ENCODE measurements at regions not wholly inside any gene's neighbourhood (a gene's known extent, or its start where the extent isn't known, plus 50 kb on each side); places are given as distances from the start of the nearest gene placed in this dataset.
"Not testable (repeated sequence)": the region's sequence is repeated elsewhere in the genome, so short reads cannot be mapped to it uniquely, and the experiment has no call there.

- DNase-seq, result not testable (repeated sequence)
These were observed 152.9 kb downstream of the TMEM121 start for GRCh38 chr14:105678996-105679958.

GRCh38 chr14:105679959-105680735 lies 153.8 kb downstream of the TMEM121 start:
- DNase-seq, result not testable (repeated sequence)

GRCh38 chr14:105680736-105681098 lies 154.3 kb downstream of the TMEM121 start:
- DNase-seq, result not testable (repeated sequence)

GRCh38 chr14:105681606-105682185 lies 155.3 kb downstream of the TMEM121 start:
- DNase-seq, result not testable (repeated sequence)

- DNase-seq, result not testable (repeated sequence)
These were observed 156.1 kb downstream of the TMEM121 start for GRCh38 chr14:105682442-105682841.

GRCh38 chr14:105682956-105683570 lies 156.7 kb downstream of the TMEM121 start:
- DNase-seq, result no peak

GRCh38 chr14:105684056-105684455 lies 157.7 kb downstream of the TMEM121 start:
- not testable (repeated sequence) for DNase-seq

- not testable (repeated sequence) for DNase-seq
These were observed 158.2 kb downstream of the TMEM121 start for GRCh38 chr14:105684597-105684996.

GRCh38 chr14:105685003-105685402 lies 158.6 kb downstream of the TMEM121 start:
- no peak for DNase-seq

GRCh38 chr14:105685605-105686004 lies 159.2 kb downstream of the TMEM121 start:
- DNase-seq, result not testable (repeated sequence)

GRCh38 chr14:105686050-105686449 lies 159.7 kb downstream of the TMEM121 start:
- DNase-seq, result not testable (repeated sequence)

GRCh38 chr14:105686462-105687170 lies 160.2 kb downstream of the TMEM121 start:
- DNase-seq, result not testable (repeated sequence)

GRCh38 chr14:105687171-105688022 lies 161.0 kb downstream of the TMEM121 start:
- DNase-seq, result not testable (repeated sequence)

GRCh38 chr14:105688023-105688351 lies 161.6 kb downstream of the TMEM121 start:
- not testable (repeated sequence) for DNase-seq

GRCh38 chr14:105688664-105689221 lies 162.4 kb downstream of the TMEM121 start:
- DNase-seq, result not testable (repeated sequence)

- no peak for DNase-seq
These were observed 163.3 kb downstream of the TMEM121 start for GRCh38 chr14:105689722-105690121.

GRCh38 chr14:105690671-105691070 lies 164.3 kb downstream of the TMEM121 start:
- DNase-seq, result no peak

- not testable (repeated sequence) for DNase-seq
These were observed 165.1 kb downstream of the TMEM121 start for GRCh38 chr14:105691321-105692109.

- DNase-seq, result not testable (repeated sequence)
These were observed 165.8 kb downstream of the TMEM121 start for GRCh38 chr14:105692110-105692685.

All from left kidney (tissue), 1 donor.